Psoas muscle (tissue), 7 donors: ENCODE measurements at regions not wholly inside any gene's neighbourhood (a gene's known extent, or its start where the extent isn't known, plus 50 kb on each side); places are given as distances from the start of the nearest gene placed in this dataset.

ENCODE experiments used
- ATAC-seq, 4 donors: fragments of 200-7000 bp; cut with Tn5 transposase; one replicate each; pipeline ENCODE4 v1.9.1; 2020; ENCODE audit warnings: moderate library complexity in 3 of 4, mild to moderate bottlenecking in 2 of 4
- DNase-seq, 2 donors: peaks; one replicate each; pipeline ENCODE4 v3.0.0-alpha.2; 2020
- H3K27ac ChIP-seq: fragments of 200-600 bp; one replicate; pipeline ENCODE4 v1.8.0; 2022
- H3K27me3 ChIP-seq, 3 donors: fragments of 200-600 bp in 1 of 3; one replicate each; pipeline versions ENCODE4 v1.6.1 to v1.8.0; 2013 to 2022; ENCODE audit warnings: low read length in 2 of 3, mild to moderate bottlenecking in 2 of 3, moderate library complexity in 1 of 3; ENCODE audit not compliant: insufficient read depth in 3 of 3
- H3K36me3 ChIP-seq, 2 donors: fragments of 200-600 bp in 1 of 2; one replicate each; pipeline versions ENCODE4 v1.6.1 to v1.8.0; 2013 to 2022; ENCODE audit warnings: low read depth in 1 of 2, mild to moderate bottlenecking in 1 of 2, moderate library complexity in 1 of 2; ENCODE audit not compliant: insufficient read depth in 1 of 2
- H3K4me1 ChIP-seq: fragments of 200-600 bp; one replicate; pipeline ENCODE4 v1.8.0; 2022
- H3K4me3 ChIP-seq: fragments of 200-600 bp; one replicate; pipeline ENCODE4 v1.8.0; 2022; ENCODE audit warnings: mild to moderate bottlenecking
- H3K9me3 ChIP-seq: fragments of 200-600 bp; one replicate; pipeline ENCODE4 v1.8.0; 2022
- CTCF ChIP-seq: fragments of 200-600 bp; IDR thresholded peaks from one replicate; pipeline ENCODE4 v1.8.0; 2022; ENCODE audit warnings: antibody characterized with exemption
- WGBS, 3 donors: extraction: QIAGEN DNeasy Blood & Tissue Kit; methylation state at CpG; one replicate each; pipeline versions ENCODE4 v1.1.6 to v1.1.7; 2013; 5-methylcytosine and 5-hydroxymethylcytosine counted together
- intact Hi-C, 2 donors: fragments of 100-400 bp; cut with DNase I; formaldehyde crosslinking; loops; one replicate each; pipeline versions ENCODE4 v1.11.0 to v1.14.2; 2022
- donor health status: healthy with polysubstance abuse.
- donor health status: DM: no; HTN: no; CAD: no; lungs with moderate emphysema.
- donor health status: Bipolar disorder and iron deficiency.
- donor health status: healthy.
- donor health status: DM: yes; HTN: yes; CAD: no.
- donor health status: DM: no; HTN: no; CAD: no.
- donor health status: DM: yes; HTN: yes; CAD: no.

- 37 to 55% (median 47%) methylated on average over 16 of the region's 16 CpGs for WGBS, 3 donors
- H3K27me3 ChIP-seq, result peaks cover 0 to 17% (median 4%) of the 10 kb centered on the region in 3 donors
These were observed 177.5 kb downstream of the INO80D start for GRCh38 chr2:205908212-205909183.

GRCh38 chr2:205906419-205906818 is 179.6 kb downstream of the INO80D start:
- Histone ChIP-seq H3K4me3 (no peak overlapping the region), H3K9me3 (no peaks in the 10 kb centered on the region), H3K36me3 (no peaks in the 10 kb centered on the region), H3K27me3 (peaks cover 0 to 17% (median 5%) of the 10 kb centered on the region in 3 donors), H3K4me1 (no peaks in the 10 kb centered on the region), H3K27ac (no peak overlapping the region)
- TF ChIP-seq CTCF, result no peak
- DNase-seq (no peak), ATAC-seq (no peak)
- WGBS, 3 donors, result 94 to 98% (median 95%) methylated on average over 7 of the region's 7 CpGs
- intact Hi-C loops, result no loop called here

More at GRCh38 chr2:205908212-205909183, 177.5 kb downstream of the INO80D start:
- Histone ChIP-seq H3K4me3 (no peak overlapping the region), H3K36me3 (no peaks in the 10 kb centered on the region), H3K4me1 (no peaks in the 10 kb centered on the region), H3K9me3 (no peaks in the 10 kb centered on the region), H3K27ac (no peak overlapping the region)
- no peak for TF ChIP-seq CTCF
- DNase-seq (no peak), ATAC-seq (no peak)
- intact Hi-C loops, result no loop called here

- ATAC-seq (no peak), DNase-seq (no peak)
- H3K9me3 ChIP-seq, result no peaks in the 10 kb centered on the region
- H3K4me1 ChIP-seq, result no peaks in the 10 kb centered on the region
- no peak overlapping the region for H3K4me3 ChIP-seq
- no peak overlapping the region for H3K27ac ChIP-seq
- no peaks in the 10 kb centered on the region for H3K36me3 ChIP-seq
- intact Hi-C loops, result no loop called here
- WGBS, 3 donors, result 71 to 76% (median 75%) methylated on average over 1 of the region's 1 CpG
- TF ChIP-seq CTCF, result no peak
- peaks cover 0 to 17% (median 5%) of the 10 kb centered on the region in 3 donors for H3K27me3 ChIP-seq
These were observed 180.4 kb downstream of the INO80D start for GRCh38 chr2:205905576-205905975.

- intact Hi-C loops, result no loop called here
- no peaks in the 10 kb centered on the region for H3K4me1 ChIP-seq
- no peak for TF ChIP-seq CTCF
- no peak overlapping the region for H3K27ac ChIP-seq
- H3K36me3 ChIP-seq, result no peaks in the 10 kb centered on the region
- 80 to 88% (median 82%) methylated on average over 2 of the region's 2 CpGs for WGBS, 3 donors
- peaks cover 0 to 12% (median 5%) of the 10 kb centered on the region in 3 donors for H3K27me3 ChIP-seq
- ATAC-seq (no peak), DNase-seq (no peak)
- H3K9me3 ChIP-seq, result no peaks in the 10 kb centered on the region
- no peak overlapping the region for H3K4me3 ChIP-seq
These were observed 181.1 kb downstream of the INO80D start for GRCh38 chr2:205904873-205905272.
